ENCODE measurements at regions not wholly inside any gene's neighbourhood (a gene's known extent, or its start where the extent isn't known, plus 50 kb on each side); places are given as distances from the start of the nearest gene placed in this dataset.

DNA sequence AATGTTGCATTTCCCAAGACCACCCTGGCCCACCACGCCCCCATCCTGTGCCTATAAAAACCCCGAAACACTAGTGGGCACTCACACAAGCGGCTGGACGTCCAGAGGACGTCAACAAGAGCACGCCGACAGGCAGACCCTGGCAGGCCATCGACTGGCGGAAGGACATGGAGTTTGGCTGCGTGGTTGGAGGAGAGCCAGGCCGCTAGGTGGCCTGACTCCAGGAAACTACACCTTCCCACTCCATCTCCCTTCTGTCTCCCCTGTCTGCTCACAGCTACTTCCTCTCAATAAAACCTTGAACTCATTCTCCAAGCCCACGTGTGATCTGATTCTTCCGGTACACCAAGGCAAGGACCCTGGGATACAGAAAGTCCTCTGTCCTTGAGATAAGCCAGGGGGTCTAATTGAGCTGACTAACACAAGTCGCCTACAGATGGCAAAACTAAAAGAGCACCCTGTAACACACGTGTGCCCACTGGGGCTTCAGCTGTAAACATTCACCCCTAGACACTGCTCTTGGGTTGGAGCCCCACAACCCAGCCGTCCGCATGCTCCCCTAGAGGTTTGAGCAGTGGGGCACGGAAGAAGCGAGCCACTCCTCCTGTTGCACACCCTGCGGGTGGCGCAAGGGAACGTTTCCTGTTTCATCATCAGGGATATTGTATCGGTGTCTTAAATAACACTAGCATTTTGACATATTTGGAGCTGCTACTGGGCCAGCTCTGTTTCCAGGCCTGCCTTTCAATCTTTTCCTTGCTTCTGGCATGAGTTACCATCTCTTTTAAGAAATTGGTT lies 54.5 kb upstream of the TAF11L2 start:
- POLR2A ChIA-PET = no interaction called here
- TF ChIP-seq, protein P1, sequence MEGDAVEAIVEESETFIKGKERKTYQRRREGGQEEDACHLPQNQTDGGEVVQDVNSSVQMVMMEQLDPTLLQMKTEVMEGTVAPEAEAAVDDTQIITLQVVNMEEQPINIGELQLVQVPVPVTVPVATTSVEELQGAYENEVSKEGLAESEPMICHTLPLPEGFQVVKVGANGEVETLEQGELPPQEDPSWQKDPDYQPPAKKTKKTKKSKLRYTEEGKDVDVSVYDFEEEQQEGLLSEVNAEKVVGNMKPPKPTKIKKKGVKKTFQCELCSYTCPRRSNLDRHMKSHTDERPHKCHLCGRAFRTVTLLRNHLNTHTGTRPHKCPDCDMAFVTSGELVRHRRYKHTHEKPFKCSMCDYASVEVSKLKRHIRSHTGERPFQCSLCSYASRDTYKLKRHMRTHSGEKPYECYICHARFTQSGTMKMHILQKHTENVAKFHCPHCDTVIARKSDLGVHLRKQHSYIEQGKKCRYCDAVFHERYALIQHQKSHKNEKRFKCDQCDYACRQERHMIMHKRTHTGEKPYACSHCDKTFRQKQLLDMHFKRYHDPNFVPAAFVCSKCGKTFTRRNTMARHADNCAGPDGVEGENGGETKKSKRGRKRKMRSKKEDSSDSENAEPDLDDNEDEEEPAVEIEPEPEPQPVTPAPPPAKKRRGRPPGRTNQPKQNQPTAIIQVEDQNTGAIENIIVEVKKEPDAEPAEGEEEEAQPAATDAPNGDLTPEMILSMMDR (IDR thresholded peaks at IDR 0.05; ENCODE audit: insufficient read depth, low read depth, low read length) = no peak
- CTCF ChIA-PET = interaction anchor here (1.1 kb wide), 1 partner anchor 11 kb away, joined by 4 read pairs; no protein-coding TSS in a partner anchor
- DNase-seq (ENCODE audit: low read depth) = no peak
- no peak overlapping the region for H3K4me3 ChIP-seq (ENCODE audit: low read depth, low read length)
- H3K27me3 ChIP-seq (ENCODE audit: control insufficient read depth, insufficient read depth, low read length) = no peaks in the 10 kb centered on the region; the same call in 1 of the 2 replicates
- no peaks in the 10 kb centered on the region for H3K36me3 ChIP-seq (ENCODE audit: control insufficient read depth, insufficient read depth, low read length)

DNA sequence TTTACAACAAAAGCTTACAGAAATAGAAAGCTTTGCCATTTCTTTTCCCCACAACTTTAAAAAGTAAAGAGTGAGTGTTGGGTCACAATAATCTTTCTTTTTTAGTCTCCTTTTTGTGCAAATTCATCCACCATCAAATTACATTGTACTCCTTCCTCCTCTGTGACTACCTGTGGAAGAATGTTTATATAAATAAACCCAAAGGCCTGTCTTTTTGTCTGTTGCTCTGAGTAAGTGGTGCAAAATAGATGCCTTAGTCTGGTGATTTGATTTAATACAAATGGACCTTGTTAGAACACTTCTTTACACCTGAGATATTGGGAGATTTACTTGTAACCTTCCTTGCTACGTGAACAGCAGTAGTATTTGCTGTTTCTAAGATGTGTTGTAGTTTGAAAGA lies 53.5 kb upstream of the TAF11L2 start:
- Histone ChIP-seq H3K27me3 (ENCODE audit: control insufficient read depth, insufficient read depth, low read length) (no peaks in the 10 kb centered on the region; the same call in 1 of the 2 replicates), H3K4me3 (ENCODE audit: low read depth, low read length) (no peak overlapping the region), H3K36me3 (ENCODE audit: control insufficient read depth, insufficient read depth, low read length) (no peaks in the 10 kb centered on the region)
- ChIA-PET CTCF (no interaction called here), POLR2A (no interaction called here)
- DNase-seq (ENCODE audit: low read depth) = no peak
- TF ChIP-seq, protein P1 (IDR thresholded peaks at IDR 0.05; ENCODE audit: insufficient read depth, low read depth, low read length) = no peak

DNA sequence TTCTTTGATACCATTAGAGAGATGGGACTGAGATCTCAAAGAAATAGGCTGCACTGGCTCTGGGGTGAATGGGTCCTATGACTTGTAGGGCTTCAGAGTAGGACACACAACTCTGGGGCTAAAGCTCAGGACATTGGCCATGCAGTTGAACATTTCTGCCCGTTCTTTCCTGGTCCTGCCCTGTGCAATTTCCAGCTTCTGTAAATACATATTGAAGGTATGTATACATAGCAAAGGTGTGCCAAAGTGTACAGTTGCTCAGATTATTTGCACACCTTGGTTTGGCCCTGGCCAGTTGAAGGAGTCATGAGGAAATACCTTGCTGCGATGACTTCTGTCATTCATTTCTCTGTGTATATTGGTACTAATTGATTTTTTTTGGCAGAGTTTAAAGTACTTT lies 52.8 kb upstream of the TAF11L2 start:
- H3K27me3 ChIP-seq (ENCODE audit: control insufficient read depth, insufficient read depth, low read length) = no peaks in the 10 kb centered on the region; the same call in 1 of the 2 replicates
- POLR2A ChIA-PET = no interaction called here
- CTCF ChIA-PET = no interaction called here
- no peaks in the 10 kb centered on the region for H3K36me3 ChIP-seq (ENCODE audit: control insufficient read depth, insufficient read depth, low read length)
- TF ChIP-seq, protein P1 (IDR thresholded peaks at IDR 0.05; ENCODE audit: insufficient read depth, low read depth, low read length) = no peak
- DNase-seq (ENCODE audit: low read depth) = no peak
- no peak overlapping the region for H3K4me3 ChIP-seq (ENCODE audit: low read depth, low read length)

Data from BJ (cell line).